ENCODE measurements at regions not wholly inside any gene's neighbourhood (a gene's known extent, or its start where the extent isn't known, plus 50 kb on each side); places are given as distances from the start of the nearest gene placed in this dataset.
"Not testable (repeated sequence)": the region's sequence is repeated elsewhere in the genome, so short reads cannot be mapped to it uniquely, and the experiment has no call there.

DNA sequence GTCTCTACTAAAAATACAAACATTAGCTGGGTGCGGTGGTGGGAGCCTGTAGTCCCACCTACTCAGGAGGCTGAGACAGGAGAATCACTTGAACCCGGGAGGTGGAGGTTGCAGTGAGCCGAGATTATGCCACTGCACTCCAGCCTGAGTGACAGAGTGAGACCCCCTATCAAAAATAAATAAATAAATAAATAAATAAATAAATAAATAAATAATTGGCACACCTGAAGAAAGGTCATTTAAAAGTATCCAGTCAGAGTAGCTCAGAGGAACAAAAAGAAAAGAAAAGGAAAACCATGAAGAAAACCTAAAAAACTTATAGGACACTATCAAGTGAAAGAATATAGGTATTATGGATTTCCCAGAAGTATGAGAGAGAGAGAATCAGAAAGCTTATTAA, 330.1 kb upstream of the AR start:
- DNase-seq, result not testable (repeated sequence)

DNA sequence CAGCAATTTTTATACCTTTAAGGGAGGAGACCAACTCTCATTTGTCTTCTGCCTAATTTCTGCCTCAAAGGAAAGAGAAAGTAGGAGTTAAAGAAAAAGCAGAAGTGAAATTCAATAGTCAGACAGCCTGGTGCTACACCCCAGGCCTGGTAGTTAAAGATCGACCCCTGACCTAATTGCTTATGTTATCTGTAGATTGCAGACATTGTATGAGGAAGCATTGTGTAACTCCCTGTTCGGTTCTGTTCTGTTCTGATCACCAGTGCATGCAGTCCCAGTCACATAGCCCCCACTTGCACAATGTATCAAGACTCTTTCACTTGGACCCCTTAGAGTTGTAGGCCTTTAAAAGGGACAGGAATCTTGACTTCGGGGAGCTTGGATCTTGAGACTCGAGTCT, 335.9 kb upstream of the AR start:
- DNase-seq, result no peak

DNA sequence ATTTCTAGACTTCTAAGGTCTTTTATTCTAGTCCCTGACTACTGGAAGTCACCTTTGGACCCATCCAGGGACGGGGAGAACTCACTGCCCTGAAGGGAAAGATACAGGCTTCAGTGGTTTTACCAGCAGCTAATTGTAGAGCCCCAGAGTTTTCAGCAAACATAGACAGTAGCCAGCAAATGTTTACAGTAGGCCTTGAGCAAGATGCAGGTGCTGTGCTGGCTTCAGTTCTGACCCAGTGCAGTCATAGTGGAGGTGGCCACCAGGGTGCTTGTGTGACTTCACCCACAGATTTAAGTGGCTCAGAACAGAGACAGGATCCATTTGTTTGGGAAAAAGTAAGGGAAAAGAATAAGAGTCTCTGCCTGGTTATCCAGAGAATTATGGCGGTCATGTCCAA, 384.4 kb upstream of the AR start:
- DNase-seq, result no peak

DNA sequence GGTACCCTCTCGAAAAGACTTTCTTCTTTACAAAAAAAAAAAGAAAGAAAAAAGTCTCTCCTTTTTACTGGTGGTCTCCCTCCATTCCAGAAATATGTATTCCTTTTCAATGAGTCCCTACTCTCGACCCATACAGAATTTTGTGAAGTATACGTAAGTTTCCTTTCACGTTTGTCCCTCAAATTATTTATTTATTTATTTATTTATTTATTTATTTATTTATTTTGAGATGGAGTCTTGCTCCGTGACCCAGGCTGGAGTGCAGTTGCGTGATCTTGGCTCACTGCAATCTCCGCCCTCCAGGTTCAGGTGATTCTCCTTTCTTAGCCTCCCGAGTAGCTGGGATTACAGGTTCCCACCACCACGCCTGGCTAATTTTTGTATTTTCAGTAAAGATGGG, 429.2 kb upstream of the AR start:
- DNase-seq, result no peak

DNA sequence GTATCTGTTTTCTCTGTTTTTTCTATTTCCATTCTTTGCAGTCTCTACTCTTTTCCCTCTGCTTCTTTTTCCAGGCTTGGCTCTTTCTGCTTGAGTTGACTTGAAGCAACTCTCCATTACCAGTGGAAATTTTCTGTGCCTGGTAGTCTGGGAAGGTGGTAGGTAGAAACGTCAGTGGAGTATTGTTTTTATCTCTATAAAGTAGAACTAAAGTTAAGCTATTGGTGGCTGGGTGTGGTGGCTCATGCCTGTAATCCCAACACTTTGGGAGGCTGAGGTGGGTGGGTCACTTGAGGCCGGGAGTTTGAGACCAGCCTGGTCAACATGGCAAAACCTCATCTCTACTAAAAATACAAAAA, 438.1 kb upstream of the AR start:
- no peak for DNase-seq

DNA sequence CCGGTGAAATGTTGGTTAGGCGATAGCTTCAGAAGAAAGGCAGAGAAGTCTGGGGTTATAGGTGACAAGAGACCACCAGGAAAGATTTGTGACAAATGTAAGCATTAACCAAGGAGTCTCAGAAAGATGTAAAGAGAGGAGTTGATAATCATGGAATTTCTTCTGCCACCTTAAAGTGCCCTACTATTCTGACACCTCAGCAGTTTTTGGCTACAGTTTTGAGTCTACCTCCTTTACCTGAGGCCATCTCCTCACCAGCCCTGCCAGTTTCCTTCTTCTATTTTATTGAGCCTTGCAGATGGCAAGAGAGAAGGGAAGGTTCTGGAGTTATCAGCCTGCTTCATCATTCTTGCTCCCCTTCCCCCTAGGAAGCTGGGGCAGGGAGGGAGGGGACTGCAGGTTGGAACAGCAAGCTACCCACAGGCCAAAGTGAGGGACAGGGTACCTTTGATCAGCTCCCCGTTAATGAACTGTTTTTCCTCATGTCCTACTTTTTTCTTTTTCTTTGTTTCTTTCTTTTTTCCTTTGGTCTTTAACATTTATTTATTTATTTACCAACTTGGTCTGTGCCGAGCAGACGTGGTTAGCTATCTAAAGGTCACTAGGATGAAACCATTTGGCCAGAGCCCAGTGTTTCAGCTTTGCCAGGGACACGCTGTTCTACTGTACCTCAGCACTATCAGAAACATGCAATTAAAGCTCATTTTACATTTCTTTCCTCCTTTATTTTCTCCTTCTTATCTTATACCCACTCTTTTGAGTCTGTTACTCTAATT, 438.7 kb upstream of the AR start:
- no peak for DNase-seq

DNA sequence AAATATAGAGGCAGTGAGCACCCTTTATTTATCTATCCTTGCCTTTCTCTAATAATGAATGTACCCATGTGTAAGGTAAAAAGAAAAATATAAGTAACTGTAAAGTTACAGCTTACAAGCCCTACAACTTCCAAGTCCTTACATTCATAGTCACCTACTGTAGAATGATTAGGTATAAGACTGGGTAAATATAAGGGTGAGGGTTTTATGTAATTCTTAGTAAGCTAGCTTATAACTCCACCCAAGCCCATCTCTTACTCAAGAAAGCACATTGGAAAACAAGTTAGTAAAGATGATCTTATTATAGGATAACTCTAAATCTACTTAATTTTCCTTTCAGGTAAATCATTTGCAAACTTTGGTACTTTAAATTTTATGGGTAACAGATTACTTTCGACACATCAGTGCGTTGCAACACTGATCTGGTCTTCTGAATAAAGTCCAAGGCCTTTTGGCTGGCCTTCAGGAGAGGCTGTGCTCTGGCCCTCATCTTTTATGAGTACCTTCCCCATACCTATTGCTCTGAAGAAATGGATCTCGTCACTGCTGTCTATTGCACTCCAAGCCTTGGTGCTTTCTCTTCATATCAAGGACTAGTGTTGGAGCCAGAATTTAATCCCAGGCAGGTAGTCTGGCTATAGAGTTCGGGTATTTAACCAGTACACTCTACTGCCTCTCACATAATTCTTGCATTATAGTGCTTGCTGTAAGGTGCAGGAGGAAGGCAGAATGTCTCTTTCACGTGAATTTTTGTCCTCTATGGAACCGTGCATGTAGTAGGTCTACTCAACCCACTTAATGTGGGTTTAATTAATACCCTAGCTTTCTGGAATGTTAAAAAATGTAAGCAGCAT, 443.6 kb upstream of the AR start:
- DNase-seq, result no peak

DNA sequence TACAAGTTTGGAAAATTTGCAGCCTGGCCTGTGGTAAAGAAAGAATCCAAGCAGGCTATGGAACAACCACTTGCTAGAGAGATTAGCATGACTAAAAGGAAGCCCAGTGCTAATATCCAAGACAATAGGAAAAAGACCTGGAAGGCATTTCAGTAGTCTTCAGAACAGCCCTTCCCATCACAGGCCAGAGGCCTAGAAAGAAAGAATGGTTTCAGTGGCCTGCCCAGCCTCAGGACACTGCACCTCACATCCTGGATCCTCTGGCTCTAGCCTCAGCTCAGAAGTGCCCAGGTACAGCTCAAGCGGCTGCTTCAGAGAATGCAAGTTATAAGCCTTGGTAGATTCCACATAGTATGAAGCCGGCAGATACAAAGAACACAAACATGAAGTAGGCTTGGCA, 449.8 kb upstream of the AR start:
- no peak for DNase-seq

DNA sequence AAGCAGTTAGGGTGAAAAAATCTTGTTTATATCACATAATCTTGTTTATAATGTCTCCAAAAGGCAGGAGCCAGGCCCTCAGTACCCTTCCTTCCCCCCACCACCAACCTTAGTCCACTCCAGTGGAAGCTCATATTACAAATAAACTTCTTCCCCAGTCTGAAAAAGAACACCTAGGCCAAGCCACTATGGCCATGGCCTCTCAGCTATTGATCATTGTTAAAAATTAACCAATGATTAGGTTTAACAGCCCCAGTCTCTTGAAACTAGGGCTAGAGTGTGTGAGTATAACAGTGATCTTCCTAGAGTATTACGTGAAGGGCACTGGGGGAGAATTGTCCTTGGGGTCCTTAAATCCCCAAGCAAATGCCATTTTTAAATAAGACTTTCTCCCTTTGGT, 411.9 kb upstream of the EDA2R start:
- no peak for DNase-seq

DNA sequence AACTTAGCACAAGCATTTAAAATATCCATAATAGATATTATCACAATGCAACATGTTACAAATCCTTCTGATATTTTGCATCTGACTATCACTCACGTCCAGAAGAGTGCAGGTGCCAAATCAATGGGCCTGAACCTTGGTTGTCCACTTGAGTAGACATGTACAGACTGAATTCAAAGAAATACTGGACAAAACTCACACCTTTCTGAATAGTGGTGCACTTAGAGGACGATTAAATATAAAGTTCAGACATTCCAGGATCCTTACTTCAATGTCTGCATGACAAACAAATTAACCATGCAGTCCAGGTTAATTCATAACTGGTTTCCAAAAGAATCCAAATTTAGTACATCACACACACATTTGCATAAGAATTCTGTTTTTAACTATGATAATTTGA, 406.0 kb upstream of the EDA2R start:
- no peak for DNase-seq

DNA sequence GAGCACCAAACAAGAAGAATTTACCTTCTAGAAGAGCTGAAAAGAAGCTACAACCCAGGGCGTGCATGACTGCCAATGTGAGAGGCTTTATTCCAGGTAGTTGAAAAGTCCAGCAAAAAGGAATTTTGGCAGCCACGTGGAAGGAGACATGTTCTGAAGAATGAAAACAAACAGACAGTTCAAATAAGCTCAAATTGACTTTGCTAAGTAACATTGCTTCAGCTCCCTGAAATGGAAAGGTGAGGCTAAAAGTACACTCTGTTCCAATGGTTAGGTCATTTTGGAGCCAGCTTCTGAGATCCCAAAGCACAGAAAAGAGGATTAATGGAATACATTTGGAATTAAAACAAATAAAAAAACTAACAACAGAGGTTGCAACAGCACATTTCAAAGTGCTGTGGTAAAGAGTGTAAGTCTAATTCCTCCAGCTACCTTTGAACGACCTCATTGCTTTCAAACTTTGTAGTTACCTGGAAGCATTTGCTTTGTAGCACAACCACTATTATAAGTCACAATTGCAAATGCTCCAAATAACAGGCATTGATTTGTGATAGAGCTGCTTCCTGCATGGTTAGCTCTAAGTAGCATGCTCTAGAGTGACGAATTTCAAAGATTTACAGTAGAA, 405.3 kb upstream of the EDA2R start:
- no peak for DNase-seq

DNA sequence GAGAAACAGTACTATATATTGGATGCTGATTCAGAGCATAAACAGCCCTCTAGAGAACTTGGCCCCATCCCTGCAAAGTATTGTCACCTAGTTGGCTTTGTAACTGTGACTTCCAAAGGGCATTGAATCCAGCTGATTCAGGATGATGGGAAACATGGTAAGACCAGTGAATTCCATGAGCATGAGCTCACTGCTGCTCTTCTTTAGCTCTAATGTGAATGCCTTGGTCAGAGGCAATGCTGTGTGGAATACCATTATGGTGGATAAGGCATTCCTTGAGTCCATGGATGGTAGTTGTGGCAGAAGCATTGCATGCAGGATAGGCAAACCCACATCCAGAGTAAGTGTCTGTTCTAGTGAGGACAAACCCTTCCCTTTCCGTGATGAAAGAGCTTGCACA, 365.6 kb upstream of the EDA2R start:
- no peak for DNase-seq

DNA sequence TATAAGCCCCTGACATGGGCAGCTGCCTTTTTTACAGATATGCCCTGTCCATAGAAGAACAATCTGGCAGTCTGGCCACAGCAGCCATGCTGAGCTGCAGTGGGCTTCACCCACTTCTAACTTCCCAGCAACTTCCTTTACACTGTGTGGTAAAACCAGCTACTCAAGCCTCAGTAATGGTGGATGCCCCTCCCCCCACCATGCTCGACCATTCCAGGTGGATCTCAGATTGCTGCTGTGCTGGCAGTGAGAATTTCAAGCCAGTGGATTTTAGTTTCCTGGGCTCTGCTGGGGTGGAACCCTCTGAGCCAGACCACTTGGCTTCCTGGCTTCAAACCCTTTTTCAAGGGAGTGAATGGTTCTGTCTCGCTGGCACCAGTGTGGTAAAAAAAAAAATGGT, 355.9 kb upstream of the EDA2R start:
- no peak for DNase-seq

DNA sequence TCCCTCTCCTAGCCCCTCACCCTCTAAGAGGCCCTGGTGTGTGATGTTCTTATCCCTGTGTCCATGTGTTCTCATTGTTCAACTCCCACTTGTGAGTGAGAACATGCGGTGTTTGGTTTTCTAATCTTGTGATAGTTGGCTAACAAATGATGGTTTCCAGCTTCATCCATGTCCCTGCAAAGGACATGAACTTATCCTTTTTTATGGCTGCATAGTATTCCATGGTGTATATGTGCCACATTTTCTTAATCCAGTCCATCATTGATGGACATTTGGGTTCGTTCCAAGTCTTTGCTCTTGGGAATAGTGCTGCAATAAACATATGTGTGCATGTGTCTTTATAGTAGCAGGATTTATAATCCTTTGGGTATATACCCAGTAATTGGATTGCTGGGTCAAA, 353.2 kb upstream of the EDA2R start:
- DNase-seq, result not testable (repeated sequence)

DNA sequence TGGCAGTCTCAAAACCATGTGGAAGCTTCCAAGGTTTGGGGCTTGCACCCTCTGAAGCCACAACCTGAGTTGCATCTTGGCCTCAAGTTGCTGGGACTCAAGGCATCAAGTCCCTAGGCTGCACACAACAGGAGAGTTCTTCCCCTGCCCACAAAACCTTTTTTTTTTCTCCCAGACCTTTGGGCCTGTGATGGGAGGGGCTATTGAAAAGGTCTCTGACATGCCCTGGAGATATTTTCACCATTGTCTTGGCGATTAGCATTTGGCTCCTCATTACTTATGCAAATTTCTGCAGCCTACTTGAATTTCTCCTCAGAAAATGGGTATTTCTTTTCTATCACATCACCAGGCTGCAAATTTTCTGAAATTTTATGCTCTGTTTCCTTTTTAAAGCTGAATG, 349.5 kb upstream of the EDA2R start:
- DNase-seq, result no peak

DNA sequence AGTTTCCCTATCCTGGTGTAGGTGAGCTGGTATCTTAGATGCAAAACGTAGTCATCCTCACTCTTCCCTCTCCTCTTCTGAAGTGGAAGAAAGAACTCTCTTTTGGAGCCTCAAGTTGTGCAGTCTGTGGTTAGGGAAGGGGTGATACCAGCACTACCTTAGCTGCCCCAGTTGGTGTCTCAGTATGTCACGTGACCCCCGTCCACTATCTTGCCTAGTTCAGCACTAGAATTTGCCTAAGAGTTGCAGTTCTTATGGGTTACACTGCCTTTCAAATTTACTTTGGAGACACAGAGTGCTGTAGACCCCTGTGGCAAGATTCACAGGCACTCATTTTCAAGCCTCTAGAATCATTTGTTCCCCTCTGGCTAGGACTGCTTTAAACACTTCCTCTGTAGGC, 322.8 kb upstream of the EDA2R start:
- DNase-seq, result no peak

DNA sequence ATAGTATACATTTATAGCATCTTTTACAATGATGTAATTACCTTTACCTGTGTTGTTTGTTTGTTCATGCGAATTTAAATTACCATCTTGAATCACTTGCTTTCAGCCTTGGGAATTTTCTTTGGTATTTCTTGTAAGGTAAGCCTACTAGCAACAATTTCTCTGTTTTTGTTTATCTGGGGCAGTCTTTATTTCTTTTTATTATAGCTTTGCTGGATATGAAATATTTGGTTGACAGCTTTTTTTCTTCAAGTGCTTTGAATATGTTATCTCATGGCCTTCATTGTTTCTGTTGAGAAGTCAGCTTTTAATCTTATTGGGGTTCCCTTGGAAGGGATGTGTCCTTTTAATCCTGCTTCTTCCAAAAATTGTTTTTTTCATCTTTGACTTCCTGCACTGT, 292.8 kb upstream of the EDA2R start:
- DNase-seq, result no peak

DNA sequence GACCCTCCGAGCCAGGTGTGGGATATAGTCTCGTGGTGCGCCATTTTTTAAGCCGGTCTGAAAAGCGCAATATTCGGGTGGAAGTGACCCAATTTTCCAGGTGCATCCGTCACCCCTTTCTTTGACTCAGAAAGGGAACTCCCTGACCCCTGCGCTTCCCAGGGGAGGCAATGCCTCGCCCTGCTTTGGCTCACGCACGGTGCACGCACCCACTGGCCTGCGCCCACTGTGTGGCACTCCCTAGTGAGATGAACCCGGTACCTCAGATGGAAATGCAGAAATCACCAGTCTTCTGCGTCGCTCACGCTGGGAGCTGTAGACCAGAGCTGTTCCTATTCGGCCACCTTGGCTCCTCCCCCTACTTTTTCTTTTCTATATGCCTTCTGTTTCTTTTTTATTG, 291.6 kb upstream of the EDA2R start:
- DNase-seq, result not testable (repeated sequence)

DNA sequence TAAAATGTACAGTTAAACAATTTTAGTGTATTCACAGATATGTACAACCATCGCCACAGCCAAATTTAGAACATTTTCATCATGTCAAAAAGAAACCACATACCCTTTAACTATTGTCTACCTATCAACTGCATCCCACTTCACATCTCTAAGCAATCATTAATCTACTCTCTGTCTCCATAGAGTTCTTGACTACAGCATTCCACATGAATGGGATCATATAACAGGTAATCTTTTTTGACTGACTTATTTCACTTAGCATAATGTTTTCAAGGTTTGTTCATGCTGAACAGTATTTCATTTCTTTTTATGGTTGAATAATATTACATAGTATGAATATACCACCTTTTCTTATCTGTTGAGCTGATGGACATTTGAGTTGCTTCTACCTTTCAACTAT, 281.4 kb upstream of the EDA2R start:
- DNase-seq, result no peak

DNA sequence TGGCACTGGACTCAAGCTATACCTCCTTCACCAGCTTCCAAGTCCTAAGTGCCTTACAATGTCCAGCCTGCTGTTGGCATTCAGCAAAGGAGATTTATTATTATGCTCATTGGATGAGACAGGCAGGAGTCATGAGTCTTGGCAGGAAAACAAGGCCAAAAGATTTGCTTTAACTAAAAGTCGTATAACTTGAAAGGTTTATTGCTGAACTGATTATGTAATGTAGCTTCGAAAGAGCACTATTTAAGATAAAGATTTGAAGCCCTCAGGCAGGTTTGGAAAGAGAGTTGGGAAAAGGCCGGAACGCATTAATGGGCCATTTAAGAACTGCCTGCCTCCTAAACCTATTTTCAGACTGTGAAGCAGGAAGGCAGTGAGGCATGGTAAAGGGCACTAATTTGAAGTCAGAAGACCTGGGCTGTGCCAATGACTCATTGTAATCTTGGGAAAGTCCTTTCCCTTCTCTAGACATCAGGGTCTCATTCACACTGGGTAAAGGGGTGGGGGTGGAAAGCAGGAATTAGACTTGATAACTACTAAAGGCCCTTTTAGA, 280.5 kb upstream of the EDA2R start:
- no peak for DNase-seq

DNA sequence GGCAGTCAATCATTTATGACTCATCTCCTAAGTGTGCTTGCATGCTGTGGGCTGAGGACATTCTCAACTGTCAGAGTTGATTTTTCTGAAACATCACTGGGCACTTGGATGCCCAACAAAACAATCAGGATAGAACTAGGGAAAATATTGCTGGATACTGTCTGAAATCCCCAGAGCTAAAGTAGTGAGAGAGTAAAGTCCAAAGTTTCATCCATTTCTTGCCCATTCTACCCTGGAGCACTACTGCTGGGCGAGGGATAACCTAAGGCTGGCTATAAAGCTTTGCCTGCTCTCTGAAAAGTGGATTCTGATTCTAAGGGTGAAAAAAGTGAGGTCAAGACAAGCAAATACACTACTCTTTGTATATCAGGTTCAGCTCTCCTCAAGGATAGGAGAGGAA, 279.6 kb upstream of the EDA2R start:
- DNase-seq, result no peak

DNA sequence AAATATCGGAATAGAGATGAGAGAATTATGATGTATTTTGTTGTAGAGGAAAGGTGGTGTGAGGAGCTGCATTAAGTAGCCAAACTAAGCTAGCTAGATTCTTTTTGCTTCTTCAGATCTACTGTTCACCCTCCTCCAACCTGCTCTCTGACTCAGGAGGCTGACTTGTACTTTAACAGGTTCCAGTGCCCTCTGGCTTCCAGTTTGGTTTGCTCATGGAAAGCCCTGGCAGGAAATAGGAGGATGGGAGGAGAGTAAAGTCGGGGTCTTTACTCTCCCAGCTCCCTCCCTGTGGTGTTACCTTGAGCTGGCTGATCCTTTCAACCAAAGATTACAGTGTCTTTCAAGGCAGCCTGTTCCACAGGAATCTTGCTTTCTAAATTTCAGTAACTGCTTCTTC, 277.0 kb upstream of the EDA2R start:
- DNase-seq, result no peak

DNA sequence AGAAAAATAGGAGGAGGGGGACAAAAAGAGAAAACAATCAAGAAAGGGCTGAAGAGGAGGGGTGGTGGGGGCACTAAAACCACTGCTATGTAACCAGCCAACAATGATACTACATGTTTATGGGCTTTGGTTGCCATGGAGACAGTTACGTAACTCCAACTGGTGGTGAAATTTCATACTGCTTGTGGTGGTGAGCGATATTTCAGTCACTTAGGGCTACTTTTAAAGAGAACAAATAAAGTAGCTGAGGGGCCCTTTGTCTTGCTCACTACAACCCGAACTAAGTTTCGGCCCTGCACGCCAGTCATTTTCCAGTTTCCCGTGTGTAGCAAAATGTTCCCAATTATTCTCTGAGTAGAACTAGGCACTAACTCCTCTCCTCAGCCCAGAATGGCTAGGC, 275.2 kb upstream of the EDA2R start:
- no peak for DNase-seq

DNA sequence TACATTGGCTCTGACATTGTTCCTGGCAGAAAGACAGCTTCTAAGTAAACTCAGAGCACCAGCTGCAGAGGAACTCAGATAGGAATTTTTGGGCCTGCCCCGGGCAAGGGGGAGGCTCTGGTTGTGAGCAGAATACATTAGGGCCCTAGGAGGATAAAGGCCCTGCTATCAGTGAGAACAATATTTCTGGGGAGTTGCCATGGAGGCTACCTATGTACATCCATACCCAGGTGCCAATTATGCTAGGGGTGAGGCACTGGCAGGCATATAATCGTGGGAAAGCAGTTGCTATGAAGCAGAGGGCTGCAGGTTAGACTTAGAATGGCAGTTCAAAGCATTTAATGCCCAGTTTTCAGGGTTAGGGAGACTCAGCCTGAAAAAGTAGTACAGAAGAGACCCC, 273.5 kb upstream of the EDA2R start:
- no peak for DNase-seq

Measured in stimulated activated CD4-positive, alpha-beta T cell treated with anti-CD3 and anti-CD28 coated beads, Interleukin-4, amount 100 ng/mL, for 4 hours (primary cell).